Small intestine (tissue), 7 donors: ENCODE measurements at regions not wholly inside any gene's neighbourhood (a gene's known extent, or its start where the extent isn't known, plus 50 kb on each side); places are given as distances from the start of the nearest gene placed in this dataset.

ENCODE experiments used
- DNase-seq, 2 donors: peaks; one replicate each; pipeline versions ENCODE4 v3.0.0 to v3.0.0-alpha.2; 2013
- FAIRE-seq: peaks from 2 replicates; lab custom pipeline; 2012; peaks lifted over from hg19 to GRCh38; lab: Jason Lieb, UNC
- H3K27ac ChIP-seq, 3 donors: one replicate each; pipeline ENCODE4 v1.5.1; 2013; ENCODE audit warnings: low read length in 2 of 3, mild to moderate bottlenecking in 2 of 3, control low read depth in 1 of 3, inconsistent platforms in 1 of 3, low read depth in 1 of 3, moderate library complexity in 1 of 3
- H3K27me3 ChIP-seq, 3 donors: one replicate each; pipeline ENCODE4 v1.6.1; 2013; ENCODE audit warnings: low read length in 3 of 3, inconsistent platforms in 1 of 3; ENCODE audit not compliant: control insufficient read depth in 3 of 3, insufficient read depth in 3 of 3
- H3K36me3 ChIP-seq, 3 donors: one replicate each; pipeline ENCODE4 v1.6.1; 2013; ENCODE audit warnings: low read length in 3 of 3, inconsistent platforms in 1 of 3, low read depth in 1 of 3, mild to moderate bottlenecking in 1 of 3, moderate library complexity in 1 of 3; ENCODE audit not compliant: control insufficient read depth in 3 of 3, insufficient read depth in 2 of 3
- H3K4me1 ChIP-seq, 3 donors: one replicate each; pipeline ENCODE4 v1.6.1; 2013; ENCODE audit warnings: low read length in 2 of 3, inconsistent platforms in 1 of 3, low read depth in 1 of 3, mild to moderate bottlenecking in 1 of 3, moderate library complexity in 1 of 3; ENCODE audit not compliant: control insufficient read depth in 3 of 3, insufficient read depth in 2 of 3
- H3K4me3 ChIP-seq, 3 donors: one replicate each; pipeline ENCODE4 v1.5.1; 2013; ENCODE audit warnings: low read length in 3 of 3, control low read depth in 1 of 3, inconsistent platforms in 1 of 3, low read depth in 1 of 3, mild to moderate bottlenecking in 1 of 3, moderate library complexity in 1 of 3
- H3K9me3 ChIP-seq, 2 donors: one replicate each; pipeline ENCODE4 v1.6.1; 2013; ENCODE audit warnings: low read depth in 1 of 2, low read length in 1 of 2; ENCODE audit not compliant: control insufficient read depth in 2 of 2, insufficient read depth in 1 of 2
- WGBS, 3 donors: extraction: QIAGEN DNeasy Blood & Tissue Kit; methylation state at CpG; one replicate each; pipeline ENCODE4 v1.1.7; 2013; 5-methylcytosine and 5-hydroxymethylcytosine counted together
- donor health status: healthy with polysubstance abuse.
- donor health status: control.
- donor health status: control.
- donor health status: Bipolar disorder and iron deficiency.
- donor health status: healthy.

- Histone ChIP-seq H3K4me1 (no peaks in the 10 kb centered on the region), H3K27me3 (peaks cover 0 to 2% (median 0%) of the 10 kb centered on the region in 3 donors), H3K27ac (no peak overlapping the region), H3K4me3 (no peak overlapping the region), H3K9me3 (no peaks in the 10 kb centered on the region), H3K36me3 (no peaks in the 10 kb centered on the region)
- FAIRE-seq (no peak), DNase-seq (no peak)
- WGBS, 3 donors, result 86 to 93% (median 87%) methylated on average over 5 of the region's 5 CpGs
Measured at GRCh38 chr12:13735734-13736133, 245.7 kb downstream of the GRIN2B start.

GRCh38 chr12:13734584-13735152 lies 246.7 kb downstream of the GRIN2B start:
- Histone ChIP-seq H3K27me3 (peaks cover 0 to 2% (median 0%) of the 10 kb centered on the region in 3 donors), H3K4me3 (no peak overlapping the region), H3K9me3 (no peaks in the 10 kb centered on the region), H3K27ac (peak overlapping the region in 1 of 3 donors; percentile 11), H3K4me1 (no peaks in the 10 kb centered on the region), H3K36me3 (no peaks in the 10 kb centered on the region)
- 16 to 52% (median 25%) methylated on average over 2 of the region's 2 CpGs for WGBS, 3 donors
- FAIRE-seq, result no peak
- DNase-seq, result no peak

- WGBS, 3 donors, result 3 to 23% (median 9%) methylated on average over 1 of the region's 1 CpG
- Histone ChIP-seq H3K9me3 (no peaks in the 10 kb centered on the region), H3K4me3 (no peak overlapping the region), H3K4me1 (no peaks in the 10 kb centered on the region), H3K27ac (no peak overlapping the region), H3K27me3 (peaks cover 0 to 7% (median 0%) of the 10 kb centered on the region in 3 donors), H3K36me3 (no peaks in the 10 kb centered on the region)
- FAIRE-seq, result no peak
- no peak for DNase-seq
Measured at GRCh38 chr12:13727707-13728195, 253.7 kb downstream of the GRIN2B start.

- no peak overlapping the region for H3K27ac ChIP-seq
- no peaks in the 10 kb centered on the region for H3K36me3 ChIP-seq
- no peak for FAIRE-seq
- H3K27me3 ChIP-seq, result peaks cover 0 to 8% (median 0%) of the 10 kb centered on the region in 3 donors
- 35 to 56% (median 48%) methylated on average over 1 of the region's 1 CpG for whole genome bisulfite sequencing, 3 donors
- no peak overlapping the region for H3K4me3 ChIP-seq
- no peak for DNase-seq
- no peaks in the 10 kb centered on the region for H3K4me1 ChIP-seq
- H3K9me3 ChIP-seq, result no peaks in the 10 kb centered on the region
Measured at GRCh38 chr12:13725049-13725448, 256.4 kb downstream of the GRIN2B start.

GRCh38 chr12:13724136-13724535 lies 257.3 kb downstream of the GRIN2B start:
- Histone ChIP-seq H3K27ac (no peak overlapping the region), H3K9me3 (no peaks in the 10 kb centered on the region), H3K27me3 (peaks cover 0 to 8% (median 0%) of the 10 kb centered on the region in 3 donors), H3K4me3 (no peak overlapping the region), H3K36me3 (no peaks in the 10 kb centered on the region), H3K4me1 (no peaks in the 10 kb centered on the region)
- DNase-seq (no peak), FAIRE-seq (no peak)
- WGBS, 3 donors, result 52 to 70% (median 56%) methylated on average over 1 of the region's 1 CpG

GRCh38 chr12:13719986-13720385 lies 261.4 kb downstream of the GRIN2B start:
- Histone ChIP-seq H3K9me3 (no peaks in the 10 kb centered on the region), H3K4me3 (no peak overlapping the region), H3K27ac (no peak overlapping the region), H3K4me1 (no peaks in the 10 kb centered on the region), H3K36me3 (no peaks in the 10 kb centered on the region), H3K27me3 (peaks cover 0 to 8% (median 0%) of the 10 kb centered on the region in 3 donors)
- 78 to 86% (median 82%) methylated on average over 2 of the region's 2 CpGs for WGBS, 3 donors
- FAIRE-seq, result no peak
- DNase-seq, result no peak

GRCh38 chr12:13718271-13718670 lies 263.1 kb downstream of the GRIN2B start:
- Histone ChIP-seq H3K4me3 (no peak overlapping the region), H3K27me3 (peaks cover 0 to 3% (median 0%) of the 10 kb centered on the region in 3 donors), H3K27ac (no peak overlapping the region), H3K9me3 (no peaks in the 10 kb centered on the region), H3K4me1 (no peaks in the 10 kb centered on the region), H3K36me3 (no peaks in the 10 kb centered on the region)
- peak in 1 of 2 donors; percentile 69 for DNase-seq
- FAIRE-seq, result no peak
- WGBS, 3 donors, result 11 to 45% (median 39%) methylated on average over 5 of the region's 5 CpGs

GRCh38 chr12:13716119-13716518 lies 265.3 kb downstream of the GRIN2B start:
- H3K27me3 ChIP-seq, result no peaks in the 10 kb centered on the region
- DNase-seq (no peak), FAIRE-seq (no peak)
- H3K9me3 ChIP-seq, result no peaks in the 10 kb centered on the region
- no peak overlapping the region for H3K27ac ChIP-seq
- no peaks in the 10 kb centered on the region for H3K4me1 ChIP-seq
- H3K4me3 ChIP-seq, result no peak overlapping the region
- H3K36me3 ChIP-seq, result no peaks in the 10 kb centered on the region
- WGBS, 3 donors, result 80 to 92% (median 92%) methylated on average over 2 of the region's 2 CpGs
